ENCODE measurements at regions not wholly inside any gene's neighbourhood (a gene's known extent, or its start where the extent isn't known, plus 50 kb on each side); places are given as distances from the start of the nearest gene placed in this dataset.

DNA sequence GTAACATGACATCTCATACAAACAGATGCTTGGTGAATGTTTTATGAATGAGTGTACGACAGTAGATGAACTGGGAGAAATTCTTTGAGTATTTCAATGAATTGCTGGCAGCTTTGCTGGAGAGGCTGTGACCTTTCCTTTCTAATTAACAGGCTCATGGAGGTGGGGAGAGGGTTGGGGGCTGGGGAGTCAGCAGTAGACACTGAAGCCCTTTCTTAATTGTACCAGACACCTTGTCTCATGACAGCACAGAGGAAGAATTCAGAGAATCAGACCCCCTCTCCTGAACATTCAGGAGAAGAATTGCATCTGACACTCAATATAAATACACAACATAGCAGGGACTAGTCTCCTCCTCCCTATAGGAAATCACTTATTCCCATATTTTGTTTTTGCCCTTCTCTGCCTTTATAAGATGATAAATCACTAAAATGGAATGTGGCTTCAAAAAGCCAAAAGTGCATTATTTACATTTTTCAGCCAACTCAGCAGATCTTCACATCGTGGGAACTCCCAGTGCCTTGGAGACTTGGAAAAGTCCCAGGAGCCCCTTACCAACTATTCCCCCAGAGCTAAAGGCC, 66.2 kb upstream of the TPM1 start:
- Histone ChIP-seq H3K36me3 (ENCODE audit: control insufficient read depth, insufficient read depth, low read length) (no peaks in the 10 kb centered on the region), H3K27me3 (ENCODE audit: control insufficient read depth, insufficient read depth, low read length) (no peaks in the 10 kb centered on the region; the same call in 1 of the 2 replicates), H3K27ac (ENCODE audit: low read length) (no peak overlapping the region), H3K4me3 (ENCODE audit: low read length) (no peak overlapping the region), H3K9me3 (ENCODE audit: control insufficient read depth, insufficient read depth, low read length) (no peaks in the 10 kb centered on the region), H3K4me1 (ENCODE audit: control insufficient read depth, insufficient read depth, low read length) (no peaks in the 10 kb centered on the region)
- no CpG with 5 or more reads among the region's 2 CpGs for WGBS (ENCODE audit: insufficient coverage, insufficient read length)
- DNase-seq (ENCODE audit: low read depth, low spot score), result no peak

GRCh38 chr15:62977952-62978811, 64.4 kb upstream of the TPM1 start:
- H3K4me3 ChIP-seq (ENCODE audit: low read length), result no peak overlapping the region
- H3K27me3 ChIP-seq (ENCODE audit: control insufficient read depth, insufficient read depth, low read length), result no peaks in the 10 kb centered on the region; the same call in 1 of the 2 replicates
- H3K27ac ChIP-seq (ENCODE audit: low read length), result no peak overlapping the region
- WGBS (ENCODE audit: insufficient coverage, insufficient read length), result no CpG with 5 or more reads among the region's 8 CpGs
- no peaks in the 10 kb centered on the region for H3K4me1 ChIP-seq (ENCODE audit: control insufficient read depth, insufficient read depth, low read length)
- no peaks in the 10 kb centered on the region for H3K36me3 ChIP-seq (ENCODE audit: control insufficient read depth, insufficient read depth, low read length)
- H3K9me3 ChIP-seq (ENCODE audit: control insufficient read depth, insufficient read depth, low read length), result no peaks in the 10 kb centered on the region
- DNase-seq (ENCODE audit: low read depth, low spot score), result no peak

- 100% methylated on average over 1 of the region's 1 CpG for WGBS (ENCODE audit: insufficient coverage, insufficient read length)
- H3K9me3 ChIP-seq (ENCODE audit: control insufficient read depth, insufficient read depth, low read length), result no peaks in the 10 kb centered on the region
- no peak overlapping the region for H3K4me3 ChIP-seq (ENCODE audit: low read length)
- no peaks in the 10 kb centered on the region; the same call in 1 of the 2 replicates for H3K27me3 ChIP-seq (ENCODE audit: control insufficient read depth, insufficient read depth, low read length)
- H3K27ac ChIP-seq (ENCODE audit: low read length), result no peak overlapping the region
- no peaks in the 10 kb centered on the region for H3K4me1 ChIP-seq (ENCODE audit: control insufficient read depth, insufficient read depth, low read length)
- no peak for DNase-seq (ENCODE audit: low read depth, low spot score)
- H3K36me3 ChIP-seq (ENCODE audit: control insufficient read depth, insufficient read depth, low read length), result no peaks in the 10 kb centered on the region
Observed at GRCh38 chr15:62979252-62979651, 63.3 kb upstream of the TPM1 start.

DNA sequence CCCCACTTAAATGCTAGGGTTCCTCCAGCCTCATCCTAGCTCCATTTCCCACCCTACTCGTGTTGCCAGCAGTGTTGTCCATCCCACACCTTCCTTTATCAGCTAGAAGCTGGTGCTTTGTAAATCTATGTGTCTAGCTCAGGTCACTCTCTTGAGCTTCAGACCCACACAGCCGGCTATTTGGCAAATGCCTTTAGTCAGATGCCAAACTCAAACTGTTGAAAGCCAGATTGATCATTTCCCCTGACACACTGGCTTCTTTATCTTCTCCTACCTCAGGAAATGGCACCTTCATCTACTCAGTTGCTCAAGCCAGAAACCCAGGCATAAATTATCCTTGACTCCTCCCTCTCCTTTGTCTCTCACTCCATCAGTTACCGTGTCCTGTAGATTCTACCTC, 61.5 kb upstream of the TPM1 start:
- H3K36me3 ChIP-seq (ENCODE audit: control insufficient read depth, insufficient read depth, low read length), result no peaks in the 10 kb centered on the region; the same call in 1 of the 2 replicates
- no peaks in the 10 kb centered on the region for H3K4me1 ChIP-seq (ENCODE audit: control insufficient read depth, insufficient read depth, low read length)
- H3K9me3 ChIP-seq (ENCODE audit: control insufficient read depth, insufficient read depth, low read length), result no peaks in the 10 kb centered on the region
- no peak overlapping the region for H3K4me3 ChIP-seq (ENCODE audit: low read length)
- WGBS (ENCODE audit: insufficient coverage, insufficient read length), result no CpG with 5 or more reads among the region's 3 CpGs
- no peak overlapping the region for H3K27ac ChIP-seq (ENCODE audit: low read length)
- no peaks in the 10 kb centered on the region; the same call in 1 of the 2 replicates for H3K27me3 ChIP-seq (ENCODE audit: control insufficient read depth, insufficient read depth, low read length)
- no peak for DNase-seq (ENCODE audit: low read depth, low spot score)

DNA sequence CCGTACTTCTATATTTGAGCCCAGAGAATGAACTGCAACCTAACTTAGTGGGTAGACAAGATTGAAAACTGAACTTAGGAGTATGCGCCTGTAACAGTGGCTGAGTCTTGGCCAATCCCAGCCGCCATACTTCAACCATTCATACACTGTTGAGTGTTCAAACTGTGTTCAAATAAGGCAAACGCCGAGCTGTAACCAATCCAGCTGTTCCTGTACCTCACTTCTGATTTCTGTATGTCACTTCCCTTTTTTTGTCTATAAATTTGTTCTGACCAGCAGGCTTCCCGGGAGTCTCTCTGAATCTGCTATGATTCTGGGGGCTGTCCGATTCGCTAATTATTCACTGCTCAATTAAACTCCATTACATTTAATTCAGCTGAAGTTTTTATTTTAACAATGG, 58.6 kb upstream of the TPM1 start:
- H3K4me3 ChIP-seq (ENCODE audit: low read length), result no peak overlapping the region
- no peaks in the 10 kb centered on the region; the same call in 1 of the 2 replicates for H3K27me3 ChIP-seq (ENCODE audit: control insufficient read depth, insufficient read depth, low read length)
- no peak overlapping the region for H3K27ac ChIP-seq (ENCODE audit: low read length)
- no CpG with 5 or more reads among the region's 8 CpGs for WGBS (ENCODE audit: insufficient coverage, insufficient read length)
- H3K9me3 ChIP-seq (ENCODE audit: control insufficient read depth, insufficient read depth, low read length), result no peaks in the 10 kb centered on the region
- no peak for DNase-seq (ENCODE audit: low read depth, low spot score)
- H3K36me3 ChIP-seq (ENCODE audit: control insufficient read depth, insufficient read depth, low read length), result no peaks in the 10 kb centered on the region; the same call in 1 of the 2 replicates
- peaks cover 2% of the 10 kb centered on the region; the same call in 1 of the 2 replicates for H3K4me1 ChIP-seq (ENCODE audit: control insufficient read depth, insufficient read depth, low read length)

- Histone ChIP-seq H3K4me1 (ENCODE audit: control insufficient read depth, insufficient read depth, low read length) (peaks cover 2% of the 10 kb centered on the region; the same call in 1 of the 2 replicates), H3K27ac (ENCODE audit: low read length) (no peak overlapping the region)
Observed at GRCh38 chr15:62985768-62986167, 56.8 kb upstream of the TPM1 start.

GRCh38 chr15:62986948-62987347, 55.6 kb upstream of the TPM1 start:
- Histone ChIP-seq H3K27ac (ENCODE audit: low read length) (no peak overlapping the region), H3K9me3 (ENCODE audit: control insufficient read depth, insufficient read depth, low read length) (no peaks in the 10 kb centered on the region), H3K36me3 (ENCODE audit: control insufficient read depth, insufficient read depth, low read length) (no peaks in the 10 kb centered on the region; the same call in 1 of the 2 replicates), H3K4me3 (ENCODE audit: low read length) (no peak overlapping the region), H3K4me1 (ENCODE audit: control insufficient read depth, insufficient read depth, low read length) (peaks cover 2% of the 10 kb centered on the region; the same call in 1 of the 2 replicates), H3K27me3 (ENCODE audit: control insufficient read depth, insufficient read depth, low read length) (no peaks in the 10 kb centered on the region)
- no CpG with 5 or more reads among the region's 7 CpGs for WGBS (ENCODE audit: insufficient coverage, insufficient read length)
- no peak for DNase-seq (ENCODE audit: low read depth, low spot score)

More at GRCh38 chr15:62985768-62986167, 56.8 kb upstream of the TPM1 start:
- no peak overlapping the region for H3K4me3 ChIP-seq (ENCODE audit: low read length)
- H3K36me3 ChIP-seq (ENCODE audit: control insufficient read depth, insufficient read depth, low read length), result no peaks in the 10 kb centered on the region; the same call in 1 of the 2 replicates
- no peaks in the 10 kb centered on the region; the same call in 1 of the 2 replicates for H3K27me3 ChIP-seq (ENCODE audit: control insufficient read depth, insufficient read depth, low read length)
- no peak for DNase-seq (ENCODE audit: low read depth, low spot score)
- no peaks in the 10 kb centered on the region for H3K9me3 ChIP-seq (ENCODE audit: control insufficient read depth, insufficient read depth, low read length)
- no CpG with 5 or more reads among the region's 6 CpGs for WGBS (ENCODE audit: insufficient coverage, insufficient read length)

GRCh38 chr15:62988701-62989100, 53.8 kb upstream of the TPM1 start:
- no peak for DNase-seq (ENCODE audit: low read depth, low spot score)
- Histone ChIP-seq H3K4me1 (ENCODE audit: control insufficient read depth, insufficient read depth, low read length) (peaks cover 2% of the 10 kb centered on the region; the same call in 1 of the 2 replicates), H3K36me3 (ENCODE audit: control insufficient read depth, insufficient read depth, low read length) (no peaks in the 10 kb centered on the region; the same call in 1 of the 2 replicates), H3K27me3 (ENCODE audit: control insufficient read depth, insufficient read depth, low read length) (no peaks in the 10 kb centered on the region), H3K9me3 (ENCODE audit: control insufficient read depth, insufficient read depth, low read length) (no peaks in the 10 kb centered on the region), H3K27ac (ENCODE audit: low read length) (no peak overlapping the region), H3K4me3 (ENCODE audit: low read length) (no peak overlapping the region)
- WGBS (ENCODE audit: insufficient coverage, insufficient read length), result no CpG with 5 or more reads among the region's 7 CpGs

DNA sequence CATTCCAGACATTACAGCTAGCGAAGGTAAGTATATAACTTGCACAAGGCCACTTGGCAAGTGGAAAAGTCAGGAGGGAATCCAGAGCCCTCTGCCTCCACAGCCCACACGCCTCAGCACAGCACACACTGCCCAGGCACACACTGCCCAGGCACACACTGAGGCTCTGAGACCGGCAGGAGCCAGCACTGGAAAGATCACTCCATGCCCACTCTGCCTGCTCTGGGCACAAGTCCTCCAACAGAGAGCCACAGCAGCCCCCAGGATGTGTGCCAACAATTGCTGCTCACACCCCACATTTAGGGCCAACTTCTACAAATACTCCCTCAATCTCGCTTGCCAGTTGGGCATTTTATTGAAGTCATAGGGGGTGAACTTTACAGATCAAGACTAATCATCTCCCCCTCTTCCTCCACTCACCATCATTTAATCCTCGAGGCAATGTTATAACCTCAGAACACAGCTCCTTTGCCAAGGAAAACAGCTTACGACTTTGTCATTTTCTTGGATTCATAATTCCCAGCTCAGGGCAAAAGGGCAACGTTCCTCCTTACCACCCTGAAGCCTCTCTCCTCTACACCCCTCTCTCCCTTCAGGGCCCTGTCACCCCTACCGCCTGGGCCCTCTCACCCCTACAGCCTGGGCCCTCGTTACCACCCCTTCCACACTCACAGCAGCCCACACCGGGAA, 53.0 kb upstream of the TPM1 start:
- H3K27me3 ChIP-seq (ENCODE audit: control insufficient read depth, insufficient read depth, low read length), result no peaks in the 10 kb centered on the region
- H3K27ac ChIP-seq (ENCODE audit: low read length), result no peak overlapping the region
- H3K4me1 ChIP-seq (ENCODE audit: control insufficient read depth, insufficient read depth, low read length), result peaks cover 2% of the 10 kb centered on the region; the same call in 1 of the 2 replicates
- no peaks in the 10 kb centered on the region for H3K9me3 ChIP-seq (ENCODE audit: control insufficient read depth, insufficient read depth, low read length)
- DNase-seq (ENCODE audit: low read depth, low spot score), result no peak
- H3K36me3 ChIP-seq (ENCODE audit: control insufficient read depth, insufficient read depth, low read length), result no peaks in the 10 kb centered on the region; the same call in 1 of the 2 replicates
- no CpG with 5 or more reads among the region's 10 CpGs for WGBS (ENCODE audit: insufficient coverage, insufficient read length)
- H3K4me3 ChIP-seq (ENCODE audit: low read length), result no peak overlapping the region

DNA sequence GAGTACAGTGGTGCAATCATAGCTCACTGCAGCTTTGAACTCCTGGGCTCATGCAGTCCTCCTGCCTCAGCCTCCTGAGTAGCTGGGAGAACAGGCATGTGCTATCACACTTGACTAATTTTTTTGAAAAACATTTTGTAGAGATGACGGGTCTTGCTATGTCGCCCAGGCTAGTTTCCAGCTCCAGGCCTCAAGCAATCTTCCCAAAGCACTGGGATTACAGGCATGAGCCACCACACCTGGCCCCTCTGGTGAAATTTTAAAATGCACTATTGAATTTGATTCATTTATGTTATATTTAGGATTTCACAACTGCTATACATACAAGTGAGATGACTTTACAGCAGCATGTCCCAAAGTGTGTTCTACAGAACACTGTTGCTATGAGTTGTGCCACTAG, 50.8 kb upstream of the TPM1 start:
- no peaks in the 10 kb centered on the region for H3K9me3 ChIP-seq (ENCODE audit: control insufficient read depth, insufficient read depth, low read length)
- H3K4me1 ChIP-seq (ENCODE audit: control insufficient read depth, insufficient read depth, low read length), result peaks cover 2% of the 10 kb centered on the region; the same call in 1 of the 2 replicates
- WGBS (ENCODE audit: insufficient coverage, insufficient read length), result no CpG with 5 or more reads among the region's 2 CpGs
- H3K27me3 ChIP-seq (ENCODE audit: control insufficient read depth, insufficient read depth, low read length), result no peaks in the 10 kb centered on the region
- no peak overlapping the region for H3K27ac ChIP-seq (ENCODE audit: low read length)
- no peak overlapping the region for H3K4me3 ChIP-seq (ENCODE audit: low read length)
- DNase-seq (ENCODE audit: low read depth, low spot score), result no peak
- H3K36me3 ChIP-seq (ENCODE audit: control insufficient read depth, insufficient read depth, low read length), result no peaks in the 10 kb centered on the region
